Stomach (tissue), 8 donors: ENCODE measurements at regions not wholly inside any gene's neighbourhood (a gene's known extent, or its start where the extent isn't known, plus 50 kb on each side); places are given as distances from the start of the nearest gene placed in this dataset.

Source experiments
- DNase-seq, 2 donors: peaks; one replicate each; pipeline versions ENCODE4 v3.0.0 to v3.0.0-alpha.2; 2013 to 2019
- H3K27ac ChIP-seq, 5 donors: fragments of 200-600 bp in 4 of 5; sonication (generic) in 4 of 5; one replicate each; pipeline ENCODE4 v1.5.1; 2013 to 2019; ENCODE audit warnings: mild to moderate bottlenecking in 1 of 5, moderate library complexity in 1 of 5
- H3K27me3 ChIP-seq, 3 donors: fragments of 200-600 bp; sonication (generic); one replicate each; pipeline ENCODE4 v1.5.1; 2017 to 2019; ENCODE audit warnings: mixed run types in 1 of 3
- H3K36me3 ChIP-seq, 4 donors: fragments of 200-600 bp; sonication (generic); 1 replicate in 3 of 4; 2 replicates in 1 of 4; pipeline ENCODE4 v1.5.1; 2016 to 2019
- H3K4me1 ChIP-seq, 4 donors: fragments of 200-600 bp; sonication (generic); one replicate each; pipeline ENCODE4 v1.5.1; 2016 to 2019
- H3K4me3 ChIP-seq, 4 donors: fragments of 200-600 bp; sonication (generic) in 3 of 4; one replicate each; pipeline ENCODE4 v1.5.1; 2016 to 2019; ENCODE audit warnings: mild to moderate bottlenecking in 1 of 4
- H3K9me3 ChIP-seq, 4 donors: fragments of 200-600 bp; sonication (generic); one replicate each; pipeline ENCODE4 v1.5.1; 2016 to 2019
- CTCF ChIP-seq, 7 experiments: fragments of 450-650 bp in 4 of 7; fragments of 200-600 bp in 3 of 7; sonication (generic) in 3 of 7; IDR thresholded peaks; one replicate each; pipeline ENCODE4 v1.5.1; 2016 to 2019; ENCODE audit warnings: antibody characterized with exemption in 7 of 7, control low read depth in 2 of 7, mild to moderate bottlenecking in 1 of 7
- EP300 ChIP-seq: sonication (generic); formaldehyde crosslinking; IDR thresholded peaks from one replicate; pipeline ENCODE4 v1.6.1; 2017; ENCODE audit warnings: antibody characterized with exemption
- POLR2A ChIP-seq, 4 donors: fragments of 450-650 bp; IDR thresholded peaks; one replicate each; pipeline ENCODE4 v1.6.1; 2016; ENCODE audit warnings: antibody characterized with exemption in 4 of 4, control low read depth in 2 of 4, mild to moderate bottlenecking in 1 of 4, moderate library complexity in 1 of 4
- POLR2AphosphoS5 ChIP-seq, 3 donors: sonication (generic); formaldehyde crosslinking; IDR thresholded peaks; one replicate each; pipeline ENCODE4 v1.6.1; 2016; ENCODE audit warnings: antibody characterized with exemption in 3 of 3
- WGBS, 5 donors: extraction: QIAGEN DNeasy Blood & Tissue Kit in 3 of 5; methylation state at CpG; one replicate each; pipeline versions ENCODE4 v1.1.5 to v1.1.7; 2013 to 2018; 5-methylcytosine and 5-hydroxymethylcytosine counted together
- intact Hi-C: fragments of 100-400 bp; cut with DNase I; formaldehyde crosslinking; loops from one replicate; pipeline ENCODE4 v1.15.1; 2023; ENCODE audit warnings: low total_unique reads
- donor health status: healthy with polysubstance abuse.
- donor health status: Bipolar disorder and iron deficiency.
- donor health status: healthy.

DNA sequence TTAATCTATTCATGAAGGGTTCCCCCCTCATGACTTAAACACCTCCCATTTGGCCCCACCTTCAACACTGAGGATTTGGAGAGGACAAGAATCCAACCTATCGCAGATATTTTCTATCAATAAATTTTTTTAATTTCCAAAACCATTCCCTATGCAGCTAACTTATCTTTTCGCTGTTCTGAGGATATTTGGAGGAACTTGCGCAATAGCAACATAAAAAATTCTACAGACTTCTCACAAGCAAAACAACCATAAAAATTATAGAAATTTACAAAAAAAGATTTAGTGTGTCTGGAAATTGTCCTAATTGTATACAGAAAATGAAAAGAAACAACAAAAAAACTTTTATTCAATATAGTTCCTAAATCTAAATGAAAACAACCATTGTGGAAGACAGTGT, 1472.7 kb upstream of the ZEB2 start:
- Histone ChIP-seq H3K4me3 (no peak overlapping the region), H3K9me3 (peaks cover 0 to 25% (median 13%) of the 10 kb centered on the region in 4 donors), H3K4me1 (no peaks in the 10 kb centered on the region), H3K27ac (no peak overlapping the region), H3K27me3 (no peaks in the 10 kb centered on the region), H3K36me3 (no peaks in the 10 kb centered on the region)
- TF ChIP-seq POLR2A (IDR thresholded peaks at IDR 0.05) (no peak), EP300 (no peak), POLR2AphosphoS5 (IDR thresholded peaks at IDR 0.05) (no peak), CTCF (IDR thresholded peaks at IDR 0.05) (no peak)
- WGBS, 5 donors: 92 to 99% (median 95%) methylated on average over 3 of the region's 3 CpGs
- intact Hi-C loops: no loop called here
- DNase-seq: no peak

DNA sequence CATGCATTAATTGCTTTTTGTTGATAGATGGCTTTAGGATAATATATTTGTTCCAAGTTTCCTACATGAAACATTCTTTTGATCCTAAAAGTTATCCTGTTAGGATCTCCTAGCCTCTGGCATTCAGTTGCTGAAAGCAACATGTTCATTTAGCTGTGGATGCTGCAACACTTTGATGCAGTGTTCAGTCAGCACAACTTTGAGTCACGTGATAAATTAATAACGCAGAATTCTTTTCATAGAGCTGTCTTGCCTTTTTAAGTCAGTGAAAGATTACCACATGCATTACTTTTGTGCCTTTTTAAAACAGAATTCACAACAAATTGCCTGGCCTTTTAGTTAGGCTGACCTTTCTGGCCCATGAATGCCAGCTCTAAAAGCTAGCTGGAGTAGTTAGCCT, 1467.9 kb upstream of the ZEB2 start:
- H3K27me3 ChIP-seq: no peaks in the 10 kb centered on the region
- no peak overlapping the region for H3K27ac ChIP-seq
- no peak overlapping the region for H3K4me3 ChIP-seq
- no peaks in the 10 kb centered on the region for H3K4me1 ChIP-seq
- peak in 1 of 2 donors; percentile 5 for DNase-seq
- no peaks in the 10 kb centered on the region for H3K36me3 ChIP-seq
- 65 to 86% (median 74%) methylated on average over 2 of the region's 2 CpGs for WGBS, 5 donors
- no peaks in the 10 kb centered on the region for H3K9me3 ChIP-seq
- TF ChIP-seq CTCF (IDR thresholded peaks at IDR 0.05) (no peak), POLR2A (IDR thresholded peaks at IDR 0.05) (no peak), EP300 (no peak), POLR2AphosphoS5 (IDR thresholded peaks at IDR 0.05) (no peak)
- intact Hi-C loops: no loop called here

- Histone ChIP-seq H3K36me3 (no peaks in the 10 kb centered on the region), H3K27ac (no peak overlapping the region), H3K4me3 (no peak overlapping the region), H3K27me3 (no peaks in the 10 kb centered on the region), H3K9me3 (no peaks in the 10 kb centered on the region), H3K4me1 (no peaks in the 10 kb centered on the region)
- DNase-seq: peak in 1 of 2 donors; percentile 14
- intact Hi-C loops: no loop called here
- TF ChIP-seq EP300 (no peak), POLR2A (IDR thresholded peaks at IDR 0.05) (no peak), CTCF (IDR thresholded peaks at IDR 0.05) (no peak), POLR2AphosphoS5 (IDR thresholded peaks at IDR 0.05) (no peak)
Measured at GRCh38 chr2:145985517-145985916, 1465.6 kb upstream of the ZEB2 start.

DNA sequence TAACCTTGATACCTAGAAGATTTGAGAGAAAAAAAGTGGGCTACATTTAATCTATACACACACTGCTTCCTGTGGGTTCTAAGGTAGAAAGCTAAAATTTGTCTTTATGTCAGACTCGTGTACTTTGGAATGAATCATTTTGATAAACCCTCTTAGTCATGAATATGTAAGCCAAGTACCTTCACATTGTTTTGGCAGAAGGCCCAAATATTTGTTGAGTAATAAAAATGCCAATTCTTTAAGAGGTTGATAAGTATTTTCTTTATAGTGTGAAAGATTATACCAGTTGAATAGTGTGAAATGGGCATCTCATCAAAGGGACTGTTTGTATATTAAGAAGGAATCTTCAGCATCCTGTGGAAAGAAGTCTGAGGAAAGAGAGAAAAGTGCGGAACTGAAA, 1464.7 kb upstream of the ZEB2 start:
- no peaks in the 10 kb centered on the region for H3K9me3 ChIP-seq
- no peaks in the 10 kb centered on the region for H3K4me1 ChIP-seq
- no peaks in the 10 kb centered on the region for H3K36me3 ChIP-seq
- H3K4me3 ChIP-seq: no peak overlapping the region
- WGBS, 5 donors: 33 to 51% (median 41%) methylated on average over 2 of the region's 2 CpGs
- no peaks in the 10 kb centered on the region for H3K27me3 ChIP-seq
- H3K27ac ChIP-seq: no peak overlapping the region
- intact Hi-C loops: no loop called here
- DNase-seq: peak in 1 of 2 donors; percentile 68
- no peak for TF ChIP-seq POLR2AphosphoS5 (IDR thresholded peaks at IDR 0.05)
- no peak for TF ChIP-seq EP300
- TF ChIP-seq POLR2A (IDR thresholded peaks at IDR 0.05): no peak

DNA sequence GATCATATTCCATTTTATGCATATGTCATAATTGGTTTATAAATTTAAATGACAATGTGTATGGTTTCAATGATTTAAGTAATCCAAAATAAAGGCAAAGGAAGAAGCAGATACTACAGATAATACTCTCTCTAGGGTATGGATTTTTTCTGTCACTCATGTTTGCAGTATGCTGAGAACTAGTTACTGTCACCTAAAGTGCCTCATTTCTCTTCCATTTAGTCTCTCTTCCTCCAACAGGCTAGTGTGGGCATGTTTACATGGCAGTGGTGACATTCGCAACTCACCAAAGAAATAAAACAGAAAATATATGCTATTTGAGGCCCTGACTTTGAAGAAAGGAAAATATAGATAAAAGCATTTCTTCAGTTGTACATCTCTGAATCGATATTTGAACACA, 1460.4 kb upstream of the ZEB2 start:
- WGBS, 5 donors: 90 to 95% (median 93%) methylated on average over 2 of the region's 2 CpGs
- Histone ChIP-seq H3K36me3 (no peaks in the 10 kb centered on the region), H3K4me3 (no peak overlapping the region), H3K27ac (no peak overlapping the region), H3K4me1 (no peaks in the 10 kb centered on the region), H3K9me3 (no peaks in the 10 kb centered on the region), H3K27me3 (no peaks in the 10 kb centered on the region)
- no peak for TF ChIP-seq POLR2A (IDR thresholded peaks at IDR 0.05)
- no peak for TF ChIP-seq CTCF (IDR thresholded peaks at IDR 0.05)
- TF ChIP-seq EP300: no peak
- no peak for TF ChIP-seq POLR2AphosphoS5 (IDR thresholded peaks at IDR 0.05)
- intact Hi-C loops: no loop called here
- DNase-seq: no peak
